Prostate gland (tissue), 2 donors: ENCODE measurements at regions not wholly inside any gene's neighbourhood (a gene's known extent, or its start where the extent isn't known, plus 50 kb on each side); places are given as distances from the start of the nearest gene placed in this dataset.

Source experiments
- POLR2A ChIP-seq: fragments of 450-650 bp; IDR thresholded peaks from one replicate; pipeline ENCODE4 v1.6.1; 2016; ENCODE audit warnings: antibody characterized with exemption, mild to moderate bottlenecking
- POLR2AphosphoS5 ChIP-seq: sonication (generic); formaldehyde crosslinking; IDR thresholded peaks from one replicate; pipeline ENCODE4 v1.6.1; 2017; ENCODE audit warnings: antibody characterized with exemption
- TF ChIP-seq, protein P1 (sequence below), 4 experiments: fragments of 200-600 bp in 2 of 4; fragments of 450-650 bp in 2 of 4; sonication (generic) in 2 of 4; IDR thresholded peaks; 1 replicate in 3 of 4; 2 replicates in 1 of 4; pipeline ENCODE4 v1.5.1; 2016 to 2019; ENCODE audit warnings: antibody characterized with exemption in 4 of 4, mild to moderate bottlenecking in 2 of 4, moderate library complexity in 2 of 4

DNA sequence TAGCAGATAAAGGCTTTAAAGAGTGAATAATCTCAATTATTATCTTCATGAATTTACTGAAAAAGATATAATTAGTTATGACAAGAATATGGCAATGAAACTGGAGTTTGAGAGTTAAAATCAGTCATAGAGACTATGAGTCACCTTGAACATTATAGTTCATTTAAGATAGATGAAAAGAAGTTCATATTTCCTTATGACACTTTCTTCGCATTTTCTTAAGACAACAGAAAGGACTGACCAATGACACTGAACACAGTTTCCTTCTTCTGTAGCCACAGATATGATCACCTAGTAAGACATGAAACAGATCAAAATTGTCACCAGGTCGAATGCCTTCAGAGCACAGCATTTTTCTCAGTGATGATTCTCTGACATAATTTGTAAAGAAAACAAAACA is 202.1 kb downstream of the KLF12 start:
- TF ChIP-seq, protein P1, sequence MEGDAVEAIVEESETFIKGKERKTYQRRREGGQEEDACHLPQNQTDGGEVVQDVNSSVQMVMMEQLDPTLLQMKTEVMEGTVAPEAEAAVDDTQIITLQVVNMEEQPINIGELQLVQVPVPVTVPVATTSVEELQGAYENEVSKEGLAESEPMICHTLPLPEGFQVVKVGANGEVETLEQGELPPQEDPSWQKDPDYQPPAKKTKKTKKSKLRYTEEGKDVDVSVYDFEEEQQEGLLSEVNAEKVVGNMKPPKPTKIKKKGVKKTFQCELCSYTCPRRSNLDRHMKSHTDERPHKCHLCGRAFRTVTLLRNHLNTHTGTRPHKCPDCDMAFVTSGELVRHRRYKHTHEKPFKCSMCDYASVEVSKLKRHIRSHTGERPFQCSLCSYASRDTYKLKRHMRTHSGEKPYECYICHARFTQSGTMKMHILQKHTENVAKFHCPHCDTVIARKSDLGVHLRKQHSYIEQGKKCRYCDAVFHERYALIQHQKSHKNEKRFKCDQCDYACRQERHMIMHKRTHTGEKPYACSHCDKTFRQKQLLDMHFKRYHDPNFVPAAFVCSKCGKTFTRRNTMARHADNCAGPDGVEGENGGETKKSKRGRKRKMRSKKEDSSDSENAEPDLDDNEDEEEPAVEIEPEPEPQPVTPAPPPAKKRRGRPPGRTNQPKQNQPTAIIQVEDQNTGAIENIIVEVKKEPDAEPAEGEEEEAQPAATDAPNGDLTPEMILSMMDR (IDR thresholded peaks at IDR 0.05) = no peak
- TF ChIP-seq POLR2AphosphoS5 (no peak), POLR2A (no peak)
